HG02840 (cell line): ENCODE measurements at regions not wholly inside any gene's neighbourhood (a gene's known extent, or its start where the extent isn't known, plus 50 kb on each side); places are given as distances from the start of the nearest gene placed in this dataset.
"Not testable (repeated sequence)": the region's sequence is repeated elsewhere in the genome, so short reads cannot be mapped to it uniquely, and the experiment has no call there.

Experiments used
- ATAC-seq: cut with Tn5 transposase; IDR thresholded peaks from one replicate; pipeline ENCODE4 v1.9.1; 2021; ENCODE audit warnings: mild to moderate bottlenecking, moderate library complexity, moderate number of reproducible peaks; ENCODE audit not compliant: unreplicated experiment, low FRiP score

GRCh38 chr4:131743348-131743747 is 1405.7 kb upstream of the PCDH10 start:
- ATAC-seq, result not testable (repeated sequence)

- not testable (repeated sequence) for ATAC-seq
These were observed 1401.9 kb upstream of the PCDH10 start for GRCh38 chr4:131747203-131747602.

- ATAC-seq, result not testable (repeated sequence)
These were observed 1399.9 kb upstream of the PCDH10 start for GRCh38 chr4:131749224-131749623.

GRCh38 chr4:131750006-131750405 is 1399.1 kb upstream of the PCDH10 start:
- ATAC-seq, result not testable (repeated sequence)

- ATAC-seq, result not testable (repeated sequence)
These were observed 1398.6 kb upstream of the PCDH10 start for GRCh38 chr4:131750469-131750868.

GRCh38 chr4:131762234-131762633 is 1386.9 kb upstream of the PCDH10 start:
- ATAC-seq, result not testable (repeated sequence)

GRCh38 chr4:131764730-131765129 is 1384.4 kb upstream of the PCDH10 start:
- ATAC-seq, result no peak

- ATAC-seq, result not testable (repeated sequence)
These were observed 1374.7 kb upstream of the PCDH10 start for GRCh38 chr4:131774382-131774781.

- not testable (repeated sequence) for ATAC-seq
These were observed 1338.5 kb upstream of the PCDH10 start for GRCh38 chr4:131810565-131810964.
